LNCaP clone FGC (cell line): ENCODE measurements at regions not wholly inside any gene's neighbourhood (a gene's known extent, or its start where the extent isn't known, plus 50 kb on each side); places are given as distances from the start of the nearest gene placed in this dataset.

Experiments used
- DNase-seq: peaks from one replicate; pipeline ENCODE4 v3.0.0-alpha.2; 2011; ENCODE audit warnings: low read depth
- H3K4me3 ChIP-seq: 2 replicates; pipeline ENCODE4 v1.5.1; 2011; ENCODE audit warnings: mild to moderate bottlenecking, low read depth, low read length, control low read depth
- CTCF ChIP-seq: IDR thresholded peaks from 2 replicates; pipeline ENCODE4 v1.5.1; 2012; ENCODE audit warnings: mild to moderate bottlenecking; ENCODE audit not compliant: control insufficient read depth, insufficient read depth; ENCODE audit errors: extremely low read depth

GRCh38 chr18:45350404-45351156 is 264.7 kb upstream of the SLC14A2 start:
- no peak for TF ChIP-seq CTCF
- DNase-seq = no peak
- no peak overlapping the region for H3K4me3 ChIP-seq

- DNase-seq = no peak
- no peak overlapping the region for H3K4me3 ChIP-seq
- TF ChIP-seq CTCF = no peak
These were observed 262.4 kb upstream of the SLC14A2 start for GRCh38 chr18:45352874-45353273.

DNA sequence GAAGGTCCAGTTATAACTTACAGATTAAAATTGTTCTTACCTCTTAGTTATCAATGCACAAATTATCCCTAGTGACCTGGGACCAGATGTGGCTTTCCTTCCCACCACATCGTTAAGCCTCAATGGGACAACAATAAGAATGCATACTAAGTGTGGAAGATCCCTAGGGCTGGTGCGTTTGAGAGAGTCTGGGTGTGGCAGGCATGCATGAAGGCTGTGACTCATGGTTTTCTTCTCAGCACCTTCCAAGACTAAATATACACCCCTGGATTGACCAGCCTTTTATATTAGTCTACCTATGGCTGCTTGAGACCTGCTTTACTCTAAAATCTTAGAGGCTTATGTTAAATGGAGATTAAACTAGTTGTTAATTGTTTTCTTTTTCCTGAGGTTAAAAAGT is 261.7 kb upstream of the SLC14A2 start:
- no peak for DNase-seq
- no peak for TF ChIP-seq CTCF
- no peak overlapping the region for H3K4me3 ChIP-seq

- DNase-seq = no peak
- H3K4me3 ChIP-seq = no peak overlapping the region
- no peak for TF ChIP-seq CTCF
These were observed 259.2 kb upstream of the SLC14A2 start for GRCh38 chr18:45355944-45356520.

DNA sequence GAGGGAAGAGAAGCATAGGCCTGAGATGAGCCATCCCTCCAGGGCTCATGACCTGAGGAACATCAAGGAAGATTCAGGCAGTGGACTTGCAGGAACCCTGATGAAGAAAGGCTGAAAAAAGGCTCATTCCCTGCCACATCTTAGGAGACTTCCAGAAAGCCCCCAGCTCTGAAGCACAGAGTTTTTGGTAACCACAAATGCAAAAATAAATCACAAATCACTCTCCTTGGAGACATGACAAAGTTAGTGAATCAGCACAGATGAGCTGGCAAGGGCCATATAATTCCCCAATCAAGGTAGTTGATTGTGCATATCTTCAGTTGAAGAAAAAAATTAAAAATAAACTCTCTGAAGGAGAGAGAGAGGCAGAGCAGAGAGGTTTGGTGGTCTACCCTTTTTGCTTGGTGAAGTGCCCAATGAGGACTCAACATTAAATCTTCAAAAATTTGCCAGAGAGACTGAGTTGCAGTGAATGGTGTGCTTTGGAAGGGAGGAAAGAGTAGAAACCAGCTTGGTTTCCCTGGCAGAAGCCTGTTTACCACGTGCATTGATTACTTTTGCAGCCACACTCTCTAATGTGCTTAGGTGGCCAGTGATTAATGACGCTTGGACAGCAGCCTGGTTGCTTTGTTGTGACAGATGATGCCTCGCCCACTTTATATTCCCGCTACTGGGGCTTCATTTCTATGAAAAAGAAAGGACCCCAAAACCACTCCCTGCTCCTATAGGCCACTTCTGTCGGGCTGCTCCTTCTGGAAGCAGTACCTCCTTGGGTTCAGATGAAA is 257.4 kb upstream of the SLC14A2 start:
- no peak for TF ChIP-seq CTCF
- DNase-seq = no peak
- H3K4me3 ChIP-seq = no peak overlapping the region

DNA sequence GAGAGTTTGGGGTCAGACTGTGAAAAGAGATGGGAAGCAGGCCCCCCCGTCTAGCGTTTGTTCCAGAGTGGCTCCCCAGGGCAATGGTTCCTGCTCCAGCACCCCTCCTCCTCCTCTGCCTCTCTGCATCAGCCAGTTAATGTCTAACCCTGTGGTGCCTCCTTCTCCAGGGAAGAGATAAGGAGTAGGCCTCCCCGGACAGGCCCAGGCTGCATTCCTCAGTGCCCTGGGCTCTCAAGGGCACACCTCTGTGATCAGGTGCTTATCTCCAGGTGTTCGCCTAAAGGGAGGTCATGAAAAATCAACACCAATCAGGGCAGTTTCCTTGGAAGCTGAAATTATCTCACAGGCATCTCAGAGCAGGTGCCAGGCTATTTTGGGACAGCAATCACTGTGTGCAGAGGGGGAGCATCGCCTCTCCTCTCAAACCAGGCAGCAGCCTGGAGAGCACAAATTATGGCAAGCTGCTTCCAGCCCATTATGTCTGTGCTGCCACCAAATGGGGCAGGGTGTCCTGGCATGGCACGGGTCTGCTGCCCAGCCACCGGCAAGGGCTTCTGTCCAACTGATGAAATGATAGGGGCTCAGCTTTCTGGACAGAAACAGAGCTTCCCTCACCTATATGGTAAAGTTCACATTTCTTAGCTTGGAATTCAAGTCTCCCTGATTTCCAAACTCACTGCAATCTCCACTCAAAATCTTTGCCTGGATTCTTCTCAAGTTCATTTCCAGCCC is 255.8 kb upstream of the SLC14A2 start:
- no peak for TF ChIP-seq CTCF
- DNase-seq = peak; percentile 52
- H3K4me3 ChIP-seq = no peak overlapping the region
